ENCODE measurements at regions not wholly inside any gene's neighbourhood (a gene's known extent, or its start where the extent isn't known, plus 50 kb on each side); places are given as distances from the start of the nearest gene placed in this dataset.

DNA sequence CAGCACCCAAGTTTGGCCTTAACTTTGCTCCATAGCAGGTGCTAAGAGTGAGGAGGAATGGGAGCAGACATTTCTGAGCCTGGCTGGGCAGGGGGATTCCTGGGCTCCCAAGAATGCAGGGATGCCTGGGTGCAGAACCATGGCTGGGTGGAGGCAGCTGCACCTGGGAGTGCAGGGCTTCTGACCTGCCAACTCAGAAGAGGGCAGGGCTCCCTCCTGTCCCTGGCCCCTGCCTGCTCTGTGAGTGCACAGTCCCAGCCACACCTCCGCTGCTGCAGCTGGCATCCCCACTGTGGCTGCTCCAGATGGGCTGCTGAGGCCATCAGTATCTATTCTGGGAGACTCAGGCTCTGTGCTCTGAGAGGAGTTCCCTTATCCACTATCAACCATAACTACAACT lies 747.4 kb upstream of the VSTM2A start:
- H2AFZ ChIP-seq (ENCODE audit: low read depth, low read length), result no peak overlapping the region
- H3K27me3 ChIP-seq (ENCODE audit: control insufficient read depth in 2 of 2, insufficient read depth in 2 of 2, low read length in 2 of 2), result no peaks in the 10 kb centered on the region
- peaks cover 3% of the 10 kb centered on the region for H3K9me1 ChIP-seq (ENCODE audit: control insufficient read depth, insufficient read depth, low read length)
- in situ Hi-C loops (cut with MboI) (no loop called here), intact Hi-C loops (cut with micrococcal nuclease) (no loop called here)
- no peak overlapping the region for H3K27ac ChIP-seq (ENCODE audit: extremely low read depth, low read depth, low read length)
- DNase-seq (ENCODE audit: extremely low read depth in 1 of 4, low spot score in 3 of 4), result no peak
- no TSS peak for BruUV-seq (replicated peaks)
- CTCF ChIA-PET (ENCODE audit: low intra/inter-chr PET ratio), result no interaction called here
- H3K79me2 ChIP-seq (ENCODE audit: control insufficient read depth, insufficient read depth, low read length), result peaks cover 8% of the 10 kb centered on the region; the same call in 2 of the 3 replicates
- no peaks in the 10 kb centered on the region for H3K36me3 ChIP-seq (ENCODE audit: control insufficient read depth, insufficient read depth, low read length)
- no peak for TF ChIP-seq CHD2 (IDR thresholded peaks at IDR 0.05; ENCODE audit: low read depth, low read length)
- no peak for TF ChIP-seq NFE2 (IDR thresholded peaks at IDR 0.05; ENCODE audit: low read depth)
- TF ChIP-seq, protein P1, sequence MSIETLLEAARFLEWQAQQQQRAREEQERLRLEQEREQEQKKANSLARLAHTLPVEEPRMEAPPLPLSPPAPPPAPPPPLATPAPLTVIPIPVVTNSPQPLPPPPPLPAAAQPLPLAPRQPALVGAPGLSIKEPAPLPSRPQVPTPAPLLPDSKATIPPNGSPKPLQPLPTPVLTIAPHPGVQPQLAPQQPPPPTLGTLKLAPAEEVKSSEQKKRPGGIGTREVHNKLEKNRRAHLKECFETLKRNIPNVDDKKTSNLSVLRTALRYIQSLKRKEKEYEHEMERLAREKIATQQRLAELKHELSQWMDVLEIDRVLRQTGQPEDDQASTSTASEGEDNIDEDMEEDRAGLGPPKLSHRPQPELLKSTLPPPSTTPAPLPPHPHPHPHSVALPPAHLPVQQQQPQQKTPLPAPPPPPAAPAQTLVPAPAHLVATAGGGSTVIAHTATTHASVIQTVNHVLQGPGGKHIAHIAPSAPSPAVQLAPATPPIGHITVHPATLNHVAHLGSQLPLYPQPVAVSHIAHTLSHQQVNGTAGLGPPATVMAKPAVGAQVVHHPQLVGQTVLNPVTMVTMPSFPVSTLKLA (conservative IDR thresholded peaks at IDR 0.05), result no peak
- no peak for TF ChIP-seq PYGO2 (tag; IDR thresholded peaks at IDR 0.05)
- WGBS (ENCODE audit: insufficient coverage, low coverage, missing lambda C conversion rate), result 92% methylated on average over 1 of the region's 1 CpG
- H3K4me1 ChIP-seq (replicated peaks in 1 of 2; ENCODE audit: control insufficient read depth in 2 of 2, insufficient read depth in 2 of 2, low read length in 2 of 2), result no peaks in the 10 kb centered on the region
- no peak overlapping the region for H3K4me2 ChIP-seq (ENCODE audit: insufficient read depth, low read length)
- no peak for FAIRE-seq
- no peak overlapping the region for H3K4me3 ChIP-seq
- H3K9me3 ChIP-seq (replicated peaks; ENCODE audit: control insufficient read depth, insufficient read depth, low read depth, low read length), result no peaks in the 10 kb centered on the region
- no peak for ATAC-seq
- no peak overlapping the region for H3K9ac ChIP-seq (ENCODE audit: insufficient read depth in 1 of 2, low read depth in 2 of 2, low read length in 2 of 2)
- H4K20me1 ChIP-seq (replicated peaks; ENCODE audit: control insufficient read depth, insufficient read depth, low read length), result 0 out of 2 replicates have a peak, but pooled peaks cover 5% of the 10 kb centered on the region
- POLR2A ChIA-PET, result interaction anchor here (0.7 kb wide), 1 partner anchor 10 kb away, joined by 4 read pairs; no protein-coding TSS in a partner anchor

DNA sequence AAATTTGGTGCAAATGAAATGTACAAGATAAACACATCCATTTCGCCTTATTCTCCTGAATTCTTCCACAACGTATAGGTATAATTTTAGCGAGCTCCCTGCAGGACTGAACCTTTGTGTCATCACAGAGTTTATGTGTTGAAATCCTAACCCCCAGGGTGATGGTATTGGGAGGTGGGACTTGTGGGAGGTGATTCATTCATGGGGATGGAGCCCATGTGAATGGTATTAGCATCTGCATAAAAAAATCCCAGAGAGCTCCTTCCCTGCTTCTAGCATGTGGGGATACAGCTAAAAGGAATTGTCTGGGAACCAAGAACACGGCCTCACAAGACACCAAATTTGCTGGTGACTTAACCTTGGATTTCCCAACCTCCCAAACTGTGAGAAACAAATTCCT lies 741.4 kb upstream of the VSTM2A start:
- peaks cover 35% of the 10 kb centered on the region for H3K79me2 ChIP-seq (ENCODE audit: control insufficient read depth, insufficient read depth, low read length)
- H4K20me1 ChIP-seq (replicated peaks; ENCODE audit: control insufficient read depth, insufficient read depth, low read length), result no peaks in the 10 kb centered on the region
- no peak overlapping the region for H3K9ac ChIP-seq (ENCODE audit: insufficient read depth in 1 of 2, low read depth in 2 of 2, low read length in 2 of 2)
- intact Hi-C loops (cut with micrococcal nuclease) (no loop called here), in situ Hi-C loops (cut with MboI) (no loop called here)
- ATAC-seq (no peak), DNase-seq (ENCODE audit: extremely low read depth in 1 of 4, low spot score in 3 of 4) (no peak), FAIRE-seq (no peak)
- CTCF ChIA-PET (ENCODE audit: low intra/inter-chr PET ratio), result no interaction called here
- WGBS (ENCODE audit: insufficient coverage, low coverage, missing lambda C conversion rate), result 80% methylated on average over 4 of the region's 4 CpGs
- H3K4me1 ChIP-seq (replicated peaks in 1 of 2; ENCODE audit: control insufficient read depth in 2 of 2, insufficient read depth in 2 of 2, low read length in 2 of 2), result no peaks in the 10 kb centered on the region
- no peaks in the 10 kb centered on the region for H3K36me3 ChIP-seq (ENCODE audit: control insufficient read depth, insufficient read depth, low read length)
- TF ChIP-seq POLR2H (tag; IDR thresholded peaks at IDR 0.05; ENCODE audit: low read depth), result no peak
- TF ChIP-seq CEBPZ (IDR thresholded peaks at IDR 0.05; ENCODE audit: borderline replicate concordance, low read depth, low read length), result no peak
- no peak for TF ChIP-seq C11orf30 (IDR thresholded peaks at IDR 0.05; ENCODE audit: low read depth)
- no peak for TF ChIP-seq ZNF174 (CRISPR knock-in tag; IDR thresholded peaks at IDR 0.05)
- TF ChIP-seq TBL1XR1 (IDR thresholded peaks at IDR 0.05; ENCODE audit: low read length in 2 of 2), result no peak
- TF ChIP-seq NCOA1 (IDR thresholded peaks at IDR 0.05; ENCODE audit: low read depth), result no peak
- TF ChIP-seq RFX7 (CRISPR knock-in tag; IDR thresholded peaks at IDR 0.05), result no peak
- TF ChIP-seq TARDBP (IDR thresholded peaks at IDR 0.05), result no peak
- no peak for TF ChIP-seq MED1 (CRISPR knock-in tag; IDR thresholded peaks at IDR 0.05; ENCODE audit: borderline replicate concordance)
- H3K27me3 ChIP-seq (ENCODE audit: control insufficient read depth in 2 of 2, insufficient read depth in 2 of 2, low read length in 2 of 2), result no peaks in the 10 kb centered on the region
- POLR2A ChIA-PET, result interaction anchor here (1.1 kb wide), 1 partner anchor 11 kb away, joined by 4 read pairs; no protein-coding TSS in a partner anchor
- no peak overlapping the region for H2AFZ ChIP-seq (ENCODE audit: low read depth, low read length)
- H3K4me2 ChIP-seq (ENCODE audit: insufficient read depth, low read length), result no peak overlapping the region
- H3K27ac ChIP-seq (ENCODE audit: extremely low read depth, low read depth, low read length), result no peak overlapping the region
- H3K9me1 ChIP-seq (ENCODE audit: control insufficient read depth, insufficient read depth, low read length), result peaks cover 3% of the 10 kb centered on the region
- no TSS peak for BruUV-seq (replicated peaks)
- no peak overlapping the region for H3K4me3 ChIP-seq
- H3K9me3 ChIP-seq (replicated peaks; ENCODE audit: control insufficient read depth, insufficient read depth, low read depth, low read length), result no peaks in the 10 kb centered on the region
